HG03520 (cell line): ENCODE measurements at regions not wholly inside any gene's neighbourhood (a gene's known extent, or its start where the extent isn't known, plus 50 kb on each side); places are given as distances from the start of the nearest gene placed in this dataset.

Source experiments
- ATAC-seq: cut with Tn5 transposase; IDR thresholded peaks from one replicate; pipeline ENCODE4 v1.9.1; 2021; ENCODE audit warnings: mild to moderate bottlenecking, moderate library complexity; ENCODE audit not compliant: unreplicated experiment

GRCh38 chr5:60382716-60383115 is 317.2 kb downstream of the DEPDC1B start:
- no peak for ATAC-seq

GRCh38 chr5:60379907-60380306 is 320.1 kb downstream of the DEPDC1B start:
- no peak for ATAC-seq

GRCh38 chr5:60377826-60378225 is 322.1 kb downstream of the DEPDC1B start:
- no peak for ATAC-seq

- no peak for ATAC-seq
Observed at GRCh38 chr5:60376860-60377259, 323.1 kb downstream of the DEPDC1B start.

GRCh38 chr5:60374409-60374808 is 325.6 kb downstream of the DEPDC1B start:
- no peak for ATAC-seq

GRCh38 chr5:60372786-60373185 is 327.2 kb downstream of the DEPDC1B start:
- ATAC-seq, result no peak

- ATAC-seq, result no peak
Observed at GRCh38 chr5:60371065-60371464, 328.9 kb downstream of the DEPDC1B start.

GRCh38 chr5:60370508-60370907 is 329.5 kb downstream of the DEPDC1B start:
- ATAC-seq, result no peak

- ATAC-seq, result no peak
Observed at GRCh38 chr5:60369391-60369790, 330.6 kb downstream of the DEPDC1B start.

GRCh38 chr5:60368100-60368499 is 331.9 kb downstream of the DEPDC1B start:
- no peak for ATAC-seq

- no peak for ATAC-seq
Observed at GRCh38 chr5:60366489-60366888, 333.5 kb downstream of the DEPDC1B start.

GRCh38 chr5:60365001-60365400 is 335.0 kb downstream of the DEPDC1B start:
- ATAC-seq, result no peak

- no peak for ATAC-seq
Observed at GRCh38 chr5:60362158-60362557, 337.8 kb downstream of the DEPDC1B start.

- ATAC-seq, result no peak
Observed at GRCh38 chr5:60360355-60360754, 339.6 kb downstream of the DEPDC1B start.

- ATAC-seq, result no peak
Observed at GRCh38 chr5:60357302-60357701, 342.7 kb downstream of the DEPDC1B start.

GRCh38 chr5:60356745-60357144 is 343.2 kb downstream of the DEPDC1B start:
- ATAC-seq, result no peak

GRCh38 chr5:60355181-60355580 is 344.8 kb downstream of the DEPDC1B start:
- ATAC-seq, result no peak

GRCh38 chr5:60354311-60354710 is 345.7 kb downstream of the DEPDC1B start:
- no peak for ATAC-seq

- ATAC-seq, result no peak
Observed at GRCh38 chr5:60352992-60353599, 346.9 kb downstream of the DEPDC1B start.

GRCh38 chr5:60350794-60351193 is 349.2 kb downstream of the DEPDC1B start:
- no peak for ATAC-seq

- no peak for ATAC-seq
Observed at GRCh38 chr5:60349891-60350415, 350.0 kb downstream of the DEPDC1B start.

- no peak for ATAC-seq
Observed at GRCh38 chr5:60346393-60346792, 353.6 kb downstream of the DEPDC1B start.

GRCh38 chr5:60343102-60343501 is 356.9 kb downstream of the DEPDC1B start:
- no peak for ATAC-seq
